ENCODE measurements at regions not wholly inside any gene's neighbourhood (a gene's known extent, or its start where the extent isn't known, plus 50 kb on each side); places are given as distances from the start of the nearest gene placed in this dataset.
"Not testable (repeated sequence)": the region's sequence is repeated elsewhere in the genome, so short reads cannot be mapped to it uniquely, and the experiment has no call there.

DNA sequence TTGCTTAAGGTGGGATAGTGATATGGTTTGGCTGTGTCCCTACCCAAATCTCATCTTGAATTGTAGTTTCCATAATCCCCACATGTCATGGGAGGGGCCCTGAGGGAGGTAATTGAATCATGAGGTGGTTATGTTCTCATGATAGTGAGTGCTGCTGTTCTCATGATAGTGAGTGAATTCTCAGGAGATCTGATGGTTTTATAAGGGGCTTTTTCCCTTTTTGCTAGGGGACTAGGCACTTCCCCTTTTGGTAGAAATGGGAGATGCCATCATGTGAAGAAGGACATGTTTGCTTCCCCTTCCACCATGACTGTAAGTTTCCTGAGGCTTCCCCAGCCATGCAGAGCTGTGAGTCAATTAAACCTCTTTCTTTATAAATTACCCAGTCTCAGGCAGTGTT, 137.5 kb downstream of the DUSP10 start:
- TF ChIP-seq, protein P1, sequence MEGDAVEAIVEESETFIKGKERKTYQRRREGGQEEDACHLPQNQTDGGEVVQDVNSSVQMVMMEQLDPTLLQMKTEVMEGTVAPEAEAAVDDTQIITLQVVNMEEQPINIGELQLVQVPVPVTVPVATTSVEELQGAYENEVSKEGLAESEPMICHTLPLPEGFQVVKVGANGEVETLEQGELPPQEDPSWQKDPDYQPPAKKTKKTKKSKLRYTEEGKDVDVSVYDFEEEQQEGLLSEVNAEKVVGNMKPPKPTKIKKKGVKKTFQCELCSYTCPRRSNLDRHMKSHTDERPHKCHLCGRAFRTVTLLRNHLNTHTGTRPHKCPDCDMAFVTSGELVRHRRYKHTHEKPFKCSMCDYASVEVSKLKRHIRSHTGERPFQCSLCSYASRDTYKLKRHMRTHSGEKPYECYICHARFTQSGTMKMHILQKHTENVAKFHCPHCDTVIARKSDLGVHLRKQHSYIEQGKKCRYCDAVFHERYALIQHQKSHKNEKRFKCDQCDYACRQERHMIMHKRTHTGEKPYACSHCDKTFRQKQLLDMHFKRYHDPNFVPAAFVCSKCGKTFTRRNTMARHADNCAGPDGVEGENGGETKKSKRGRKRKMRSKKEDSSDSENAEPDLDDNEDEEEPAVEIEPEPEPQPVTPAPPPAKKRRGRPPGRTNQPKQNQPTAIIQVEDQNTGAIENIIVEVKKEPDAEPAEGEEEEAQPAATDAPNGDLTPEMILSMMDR (conservative IDR thresholded peaks at IDR 0.05), result not testable (repeated sequence)
- TF ChIP-seq ZFX (IDR thresholded peaks at IDR 0.05), result not testable (repeated sequence)
